ENCODE measurements at regions not wholly inside any gene's neighbourhood (a gene's known extent, or its start where the extent isn't known, plus 50 kb on each side); places are given as distances from the start of the nearest gene placed in this dataset.

DNA sequence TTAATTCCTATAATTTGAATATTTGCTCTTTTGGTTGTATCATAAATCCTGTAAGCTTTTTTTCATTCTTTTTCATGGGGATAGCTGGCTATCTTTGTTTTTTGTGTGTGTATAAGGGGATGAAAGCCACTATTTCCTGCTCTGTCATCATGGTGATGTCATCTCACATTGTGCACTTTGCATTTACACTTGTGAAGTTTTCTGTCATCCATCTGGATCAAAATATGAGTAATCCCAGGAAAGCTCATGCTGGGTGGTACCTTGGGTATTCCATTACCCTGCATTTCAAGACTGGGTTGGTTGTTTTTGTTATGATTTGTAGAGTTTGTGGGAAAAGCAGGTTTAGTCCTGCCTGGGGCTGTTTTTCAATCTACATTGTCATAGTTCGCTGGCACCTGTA is 77.8 kb upstream of the XIST start:
- intact Hi-C loops (cut with micrococcal nuclease), result no loop called here
- Mint-ChIP-seq H3K36me3 (no peaks in the 10 kb centered on the region), H3K27me3 (ENCODE audit: low read depth in 2 of 2) (peaks cover 0 to 7% of the 10 kb centered on the region in 2 donors), H3K9me3 (no peaks in the 10 kb centered on the region), H3K4me1 (no peaks in the 10 kb centered on the region), H3K27ac (no peak overlapping the region), H3K4me3 (no peak overlapping the region)
- no peak for ATAC-seq
- Histone ChIP-seq H3K4me1 (ENCODE audit: control insufficient read depth, insufficient read depth, low read length) (no peaks in the 10 kb centered on the region), H3K4me3 (ENCODE audit: low read length) (no peak overlapping the region), H3K9me3 (ENCODE audit: control insufficient read depth, insufficient read depth, low read length) (no peaks in the 10 kb centered on the region), H3K27ac (ENCODE audit: low read length) (no peak overlapping the region), H3K27me3 (ENCODE audit: control insufficient read depth, insufficient read depth, low read length) (no peaks in the 10 kb centered on the region), H3K36me3 (ENCODE audit: control insufficient read depth, insufficient read depth, low read length) (no peaks in the 10 kb centered on the region)
- DNase-seq, result no peak
- no CpG with 5 or more reads among the region's 1 CpG for WGBS (ENCODE audit: insufficient coverage)
- TF ChIP-seq, protein P1, sequence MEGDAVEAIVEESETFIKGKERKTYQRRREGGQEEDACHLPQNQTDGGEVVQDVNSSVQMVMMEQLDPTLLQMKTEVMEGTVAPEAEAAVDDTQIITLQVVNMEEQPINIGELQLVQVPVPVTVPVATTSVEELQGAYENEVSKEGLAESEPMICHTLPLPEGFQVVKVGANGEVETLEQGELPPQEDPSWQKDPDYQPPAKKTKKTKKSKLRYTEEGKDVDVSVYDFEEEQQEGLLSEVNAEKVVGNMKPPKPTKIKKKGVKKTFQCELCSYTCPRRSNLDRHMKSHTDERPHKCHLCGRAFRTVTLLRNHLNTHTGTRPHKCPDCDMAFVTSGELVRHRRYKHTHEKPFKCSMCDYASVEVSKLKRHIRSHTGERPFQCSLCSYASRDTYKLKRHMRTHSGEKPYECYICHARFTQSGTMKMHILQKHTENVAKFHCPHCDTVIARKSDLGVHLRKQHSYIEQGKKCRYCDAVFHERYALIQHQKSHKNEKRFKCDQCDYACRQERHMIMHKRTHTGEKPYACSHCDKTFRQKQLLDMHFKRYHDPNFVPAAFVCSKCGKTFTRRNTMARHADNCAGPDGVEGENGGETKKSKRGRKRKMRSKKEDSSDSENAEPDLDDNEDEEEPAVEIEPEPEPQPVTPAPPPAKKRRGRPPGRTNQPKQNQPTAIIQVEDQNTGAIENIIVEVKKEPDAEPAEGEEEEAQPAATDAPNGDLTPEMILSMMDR (IDR thresholded peaks at IDR 0.05), result no peak

DNA sequence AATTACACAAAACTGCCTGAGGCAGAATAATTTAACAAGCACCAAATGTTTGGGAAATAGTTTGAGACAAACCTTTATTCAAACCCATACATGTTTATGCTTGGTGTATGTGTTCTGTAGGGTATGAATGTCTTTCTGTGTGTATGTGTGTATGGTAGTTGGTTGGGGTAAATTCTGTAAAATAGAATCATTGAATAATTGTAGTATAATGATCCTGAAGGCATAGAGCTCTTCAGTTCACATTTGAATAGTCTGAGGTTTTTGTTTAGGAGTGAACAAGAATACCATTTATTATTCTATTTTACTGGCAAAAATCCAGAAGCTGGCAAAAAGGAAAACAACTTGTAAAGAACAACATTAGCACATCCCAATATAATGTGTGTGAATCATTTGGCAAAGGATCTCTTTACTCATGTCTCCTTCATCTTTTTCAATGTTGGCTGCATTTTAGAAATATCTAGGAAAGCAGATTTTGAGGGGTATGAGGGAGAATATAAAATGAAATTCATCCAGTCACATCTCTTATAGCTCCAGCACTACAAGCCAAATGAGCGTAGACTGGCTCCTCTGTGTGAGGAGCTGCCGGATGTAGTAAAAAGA is 70.4 kb upstream of the XIST start:
- no peak overlapping the region for H3K4me3 Mint-ChIP-seq
- H3K4me1 Mint-ChIP-seq, result no peaks in the 10 kb centered on the region
- TF ChIP-seq, protein P1 (IDR thresholded peaks at IDR 0.05), result no peak
- no peaks in the 10 kb centered on the region for H3K9me3 Mint-ChIP-seq
- no peaks in the 10 kb centered on the region for H3K36me3 ChIP-seq (ENCODE audit: control insufficient read depth, insufficient read depth, low read length)
- DNase-seq, result no peak
- no peak overlapping the region for H3K27ac Mint-ChIP-seq
- H3K9me3 ChIP-seq (ENCODE audit: control insufficient read depth, insufficient read depth, low read length), result no peaks in the 10 kb centered on the region
- intact Hi-C loops (cut with micrococcal nuclease), result no loop called here
- ATAC-seq, result no peak
- H3K27me3 ChIP-seq (ENCODE audit: control insufficient read depth, insufficient read depth, low read length), result no peaks in the 10 kb centered on the region
- no peaks in the 10 kb centered on the region for H3K4me1 ChIP-seq (ENCODE audit: control insufficient read depth, insufficient read depth, low read length)
- no peaks in the 10 kb centered on the region for H3K36me3 Mint-ChIP-seq
- no peak overlapping the region for H3K27ac ChIP-seq (ENCODE audit: low read length)
- no CpG with 5 or more reads among the region's 2 CpGs for WGBS (ENCODE audit: insufficient coverage)
- H3K27me3 Mint-ChIP-seq (ENCODE audit: low read depth in 2 of 2), result peaks cover 0 to 18% of the 10 kb centered on the region in 2 donors
- no peak overlapping the region for H3K4me3 ChIP-seq (ENCODE audit: low read length)

DNA sequence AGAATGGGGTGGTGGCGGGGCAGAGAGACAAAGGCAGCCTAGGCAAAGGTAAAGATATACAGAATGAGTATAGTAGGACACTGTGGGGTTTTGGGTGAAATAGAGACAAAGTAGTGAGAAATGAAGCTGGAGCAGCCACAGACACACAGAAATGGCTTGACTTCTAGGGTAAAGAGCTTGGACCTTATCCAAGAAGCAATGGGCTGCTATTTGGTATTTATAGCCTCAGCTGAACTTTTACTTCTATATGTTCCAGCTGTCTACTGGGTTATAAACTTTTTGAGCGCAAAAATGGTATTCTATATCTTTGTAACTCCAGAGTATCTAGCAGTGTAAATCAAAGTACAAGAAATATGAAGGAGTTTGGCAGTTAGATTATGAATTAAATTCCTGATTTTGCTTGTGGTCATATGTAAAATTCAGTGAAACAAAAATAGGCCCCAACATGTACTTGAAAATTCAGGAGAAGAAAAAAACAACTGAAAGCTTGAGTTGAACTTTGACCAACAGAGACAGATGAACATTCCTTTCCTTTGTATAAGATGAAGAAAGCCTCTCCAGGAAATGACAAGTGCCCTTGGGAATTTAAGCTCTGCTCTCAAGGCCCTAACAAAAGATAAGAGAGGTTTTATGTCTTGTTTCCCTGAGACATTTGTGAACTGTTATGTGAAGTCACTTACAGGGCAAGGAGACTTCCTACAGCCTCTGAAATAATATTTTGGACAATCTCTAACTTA is 64.6 kb upstream of the XIST start:
- WGBS (ENCODE audit: insufficient coverage), result 100% methylated on average over 1 of the region's 2 CpGs
- DNase-seq, result no peak

More for the DNA sequence above, 64.6 kb upstream of the XIST start:
- Mint-ChIP-seq H3K4me3 (no peak overlapping the region), H3K36me3 (no peaks in the 10 kb centered on the region), H3K27me3 (ENCODE audit: low read depth in 2 of 2) (peaks cover 0 to 18% of the 10 kb centered on the region in 2 donors), H3K27ac (no peak overlapping the region), H3K9me3 (no peaks in the 10 kb centered on the region), H3K4me1 (no peaks in the 10 kb centered on the region)
- Histone ChIP-seq H3K4me3 (ENCODE audit: low read length) (no peak overlapping the region), H3K27me3 (ENCODE audit: control insufficient read depth, insufficient read depth, low read length) (no peaks in the 10 kb centered on the region), H3K9me3 (ENCODE audit: control insufficient read depth, insufficient read depth, low read length) (no peaks in the 10 kb centered on the region), H3K27ac (ENCODE audit: low read length) (no peak overlapping the region), H3K36me3 (ENCODE audit: control insufficient read depth, insufficient read depth, low read length) (no peaks in the 10 kb centered on the region), H3K4me1 (ENCODE audit: control insufficient read depth, insufficient read depth, low read length) (no peaks in the 10 kb centered on the region)
- ATAC-seq, result no peak
- intact Hi-C loops (cut with micrococcal nuclease), result no loop called here
- TF ChIP-seq, protein P1 (IDR thresholded peaks at IDR 0.05), result no peak
